CD4-positive, alpha-beta T cell treated with Interferon gamma for 1 hour (primary cell): ENCODE measurements at regions not wholly inside any gene's neighbourhood (a gene's known extent, or its start where the extent isn't known, plus 50 kb on each side); places are given as distances from the start of the nearest gene placed in this dataset.
A peak's percentile ranks its signal among the peaks of the same experiment; 100 is the strongest.

Source experiments
- DNase-seq: peaks from one replicate; pipeline ENCODE4 v3.0.0-alpha.2; 2020

DNA sequence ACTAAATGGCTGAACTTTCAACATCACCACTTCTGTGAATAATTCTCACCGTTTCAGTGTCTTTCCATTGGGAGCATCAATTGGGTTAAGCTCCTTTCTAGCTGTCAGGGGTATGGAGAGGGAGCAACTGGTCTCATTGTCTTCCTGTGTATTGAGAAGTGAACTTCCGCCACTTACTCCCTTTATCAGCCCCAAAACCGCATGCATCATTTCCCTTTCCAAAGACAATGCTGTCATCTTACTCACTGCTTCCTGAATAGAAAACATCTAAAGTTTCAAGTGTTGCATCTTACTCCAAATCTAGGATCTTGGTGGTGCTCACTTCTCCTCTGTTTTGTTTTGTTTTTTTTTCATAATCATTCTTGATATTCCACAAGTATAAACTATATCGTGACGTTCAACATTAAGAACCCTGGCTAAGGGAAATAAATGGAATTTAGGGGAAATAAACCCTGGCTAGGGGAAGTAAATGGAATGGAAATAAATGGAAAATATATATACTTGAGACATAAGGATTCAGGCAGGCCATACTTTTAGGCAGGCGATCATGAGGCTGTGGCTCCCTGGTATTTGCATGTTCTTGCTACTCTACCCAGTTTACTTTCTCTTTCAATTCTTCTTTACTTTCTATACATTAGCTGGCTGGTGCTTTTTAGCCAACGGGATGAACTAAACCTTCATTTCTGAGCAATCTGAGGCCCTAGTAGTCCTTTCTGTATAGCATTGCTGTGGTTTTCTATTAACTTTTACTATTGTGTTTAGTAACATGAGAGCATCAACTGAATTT is 371.9 kb downstream of the BMPER start:
- DNase-seq = no peak

DNA sequence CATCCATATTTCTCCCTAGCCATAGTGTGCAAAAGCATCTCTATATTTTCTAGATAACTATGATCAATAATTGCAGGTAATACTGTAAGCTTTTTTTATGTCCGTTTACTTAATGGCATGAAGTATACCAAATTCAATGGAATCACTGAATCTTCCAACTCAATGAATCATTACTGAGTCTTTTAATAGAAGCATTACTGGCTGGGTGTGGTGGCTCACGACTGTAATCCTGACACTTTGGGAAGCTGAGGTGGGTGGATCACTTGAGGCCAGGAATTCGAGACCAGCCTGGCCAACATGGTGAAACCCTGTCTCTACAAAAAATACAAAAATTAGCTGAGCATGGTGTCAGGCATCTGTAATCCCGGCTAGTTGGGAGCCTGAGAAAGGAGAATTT is 372.5 kb downstream of the BMPER start:
- DNase-seq = no peak

DNA sequence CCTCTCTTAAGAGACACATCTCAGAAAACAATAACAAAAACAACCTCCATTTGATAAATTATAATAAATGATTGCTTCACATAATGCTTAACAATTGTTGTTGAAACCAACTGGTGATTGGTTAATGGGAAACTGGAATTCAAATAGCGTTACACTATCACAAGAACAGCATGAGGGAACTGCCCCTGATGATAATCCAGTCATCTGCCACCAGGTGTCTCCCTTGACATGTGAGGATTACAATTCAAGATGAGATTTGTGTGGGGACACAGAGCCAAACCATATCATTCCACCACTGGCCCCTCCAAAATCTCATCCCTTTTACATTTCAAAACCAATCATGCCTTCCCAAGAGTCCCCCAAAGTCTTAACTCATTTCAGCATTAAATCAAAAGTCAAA is 375.9 kb downstream of the BMPER start:
- DNase-seq = no peak

DNA sequence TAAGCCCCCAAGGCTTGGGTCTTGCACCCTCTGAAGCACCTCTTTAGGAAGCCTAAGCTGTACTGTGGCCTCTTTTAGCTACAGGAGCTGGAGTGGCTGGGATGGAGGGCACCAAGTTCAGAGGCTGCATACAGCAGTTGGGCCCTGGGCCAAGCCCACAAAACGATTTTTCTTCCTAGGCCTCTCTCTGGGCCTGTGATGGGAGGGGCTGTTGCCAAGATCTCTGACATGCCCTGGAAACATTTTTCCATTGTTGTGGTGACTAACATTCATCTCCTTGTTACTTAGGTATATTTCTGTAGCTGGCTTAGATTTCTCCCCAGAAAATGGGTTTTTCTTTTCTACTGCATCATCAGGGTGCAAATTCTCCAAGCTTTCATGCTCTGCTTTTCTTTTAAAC is 375.7 kb upstream of the NPSR1 start:
- DNase-seq = no peak

DNA sequence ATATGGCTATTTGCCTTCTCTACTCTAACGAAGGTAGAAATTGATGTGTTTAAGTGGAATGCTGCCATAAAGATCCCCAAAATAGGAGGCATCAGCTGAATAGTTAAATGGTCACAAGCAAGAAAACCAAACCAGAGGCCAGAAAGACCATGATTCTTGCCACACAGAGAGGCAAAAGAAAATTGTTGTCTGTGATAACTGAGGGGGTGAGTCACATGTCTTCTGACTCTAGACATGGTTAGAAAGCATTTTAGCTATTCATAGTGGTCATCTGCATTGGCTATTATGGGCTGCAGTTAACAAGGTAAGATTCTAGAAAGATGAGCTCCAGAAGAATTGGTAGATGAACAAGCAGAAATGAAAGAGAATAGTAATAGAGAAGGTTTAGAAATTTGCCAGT is 361.4 kb upstream of the NPSR1 start:
- no peak for DNase-seq

DNA sequence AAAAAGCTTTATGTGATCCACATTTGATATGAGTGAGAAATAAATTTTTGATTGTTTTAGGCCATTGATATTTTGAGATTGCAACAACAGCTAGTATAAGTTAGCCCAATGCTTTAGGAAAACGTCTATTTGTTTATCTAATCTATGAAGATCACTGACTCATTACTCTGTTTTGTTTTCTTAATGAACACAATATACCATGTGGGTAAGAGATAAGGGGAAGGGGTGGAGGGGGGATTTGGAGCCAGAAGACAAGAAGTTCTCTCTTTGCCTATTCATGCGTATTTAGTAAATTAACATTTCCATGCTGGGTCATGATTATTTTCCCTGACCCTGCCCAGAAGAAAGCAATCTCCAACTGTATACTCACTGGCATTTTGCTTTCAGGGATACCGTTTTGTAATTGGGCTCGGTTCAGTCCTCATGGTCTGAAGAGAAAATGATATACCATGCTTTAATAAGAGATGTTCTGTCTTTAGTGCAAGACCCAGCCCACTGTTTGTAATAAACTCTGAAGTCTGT is 359.5 kb upstream of the NPSR1 start:
- DNase-seq = no peak

DNA sequence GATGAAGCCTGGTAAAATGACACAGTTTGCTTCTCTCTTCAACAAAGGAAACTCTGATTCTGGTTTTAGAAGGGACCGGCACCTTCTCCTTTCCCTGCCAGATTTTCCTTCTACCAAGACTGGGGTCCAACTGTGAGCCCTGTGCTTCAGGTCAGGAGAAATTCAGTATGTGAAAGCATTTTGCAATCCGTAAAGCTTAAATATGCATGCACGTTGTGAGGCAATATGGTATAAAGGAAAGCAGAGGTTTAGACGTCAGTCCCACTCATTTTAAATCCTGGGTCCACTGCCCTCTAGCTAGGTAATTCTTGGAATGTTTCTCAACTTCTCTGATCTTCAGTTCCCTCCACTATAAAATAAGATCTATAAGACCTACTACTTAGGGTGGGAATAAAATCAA is 359.0 kb upstream of the NPSR1 start:
- no peak for DNase-seq

DNA sequence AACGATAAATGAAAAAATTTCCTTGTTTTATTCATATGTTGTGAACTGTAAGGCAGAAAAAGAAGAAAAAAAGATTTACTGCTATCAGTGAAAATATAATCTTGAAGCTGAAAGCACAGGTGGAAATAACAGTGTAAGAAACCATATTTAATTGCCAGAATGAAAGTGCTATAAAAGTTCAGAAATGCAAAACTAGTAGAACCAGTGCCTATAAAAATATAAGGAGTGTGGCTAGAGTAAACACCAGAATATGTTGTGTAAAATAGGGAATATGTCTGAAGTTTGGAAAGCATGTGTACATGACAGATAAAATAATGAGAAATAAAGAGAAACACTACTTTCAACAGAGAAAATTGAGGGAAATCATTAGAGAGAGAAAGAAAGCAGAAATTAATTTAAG is 350.5 kb upstream of the NPSR1 start:
- DNase-seq = no peak

DNA sequence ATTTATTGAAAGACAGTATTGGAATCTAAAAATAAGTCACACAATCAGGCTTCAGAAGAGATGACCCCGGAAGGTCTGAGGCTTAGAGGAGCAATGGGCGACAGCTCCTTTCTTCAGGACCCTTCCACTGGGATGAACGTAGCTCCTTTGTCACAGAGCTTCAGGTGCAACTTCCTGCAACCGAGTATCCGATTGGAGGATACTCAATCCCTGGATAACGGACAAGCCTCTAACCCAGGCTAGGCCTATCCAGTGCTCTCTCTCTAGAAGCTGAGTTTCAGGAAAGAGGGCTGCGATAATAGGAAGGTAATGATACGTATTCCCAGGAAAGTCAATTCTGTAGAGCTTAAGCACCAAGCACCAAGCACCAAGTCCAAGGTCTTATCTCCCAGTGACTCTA is 349.4 kb upstream of the NPSR1 start:
- DNase-seq = no peak

DNA sequence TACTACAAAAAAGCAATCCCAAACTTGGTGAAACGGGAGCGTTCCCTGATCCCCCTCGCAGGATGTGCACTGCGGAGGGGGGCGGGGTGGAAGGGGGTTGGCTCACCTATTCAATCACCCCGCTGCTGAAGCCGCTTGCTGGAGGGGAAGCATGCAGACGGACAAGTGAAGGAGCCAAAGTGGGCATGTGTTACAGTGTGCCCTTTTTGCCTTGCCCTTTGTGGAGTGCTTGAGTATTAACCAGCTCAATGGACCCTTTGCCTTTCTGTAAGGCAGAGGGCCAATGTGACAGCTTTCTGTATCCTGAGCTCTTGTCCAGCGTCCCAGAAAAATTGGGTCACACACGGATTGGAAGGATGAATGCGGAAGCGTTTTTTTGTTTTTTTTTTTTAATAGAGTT is 348.9 kb upstream of the NPSR1 start:
- DNase-seq = no peak

DNA sequence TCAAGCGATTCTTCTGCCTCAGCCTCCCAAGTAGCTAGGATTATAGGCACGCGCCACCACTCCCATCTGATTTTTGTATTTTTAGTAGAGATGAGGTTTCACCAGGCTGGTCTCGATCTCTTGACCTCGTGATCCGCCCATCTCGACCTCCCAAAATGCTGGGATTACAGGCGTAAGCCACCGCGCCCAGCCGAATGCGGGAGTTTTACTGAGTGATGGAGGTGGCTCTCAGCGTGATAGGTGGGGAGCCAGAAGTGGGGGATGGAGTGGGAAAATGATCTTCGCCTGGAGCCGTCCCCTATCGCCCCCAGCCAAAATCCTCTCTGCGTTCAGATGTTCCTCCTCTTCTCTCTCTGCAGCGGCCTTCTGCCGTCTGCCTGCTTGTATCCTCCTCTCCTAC is 348.4 kb upstream of the NPSR1 start:
- DNase-seq = no peak

DNA sequence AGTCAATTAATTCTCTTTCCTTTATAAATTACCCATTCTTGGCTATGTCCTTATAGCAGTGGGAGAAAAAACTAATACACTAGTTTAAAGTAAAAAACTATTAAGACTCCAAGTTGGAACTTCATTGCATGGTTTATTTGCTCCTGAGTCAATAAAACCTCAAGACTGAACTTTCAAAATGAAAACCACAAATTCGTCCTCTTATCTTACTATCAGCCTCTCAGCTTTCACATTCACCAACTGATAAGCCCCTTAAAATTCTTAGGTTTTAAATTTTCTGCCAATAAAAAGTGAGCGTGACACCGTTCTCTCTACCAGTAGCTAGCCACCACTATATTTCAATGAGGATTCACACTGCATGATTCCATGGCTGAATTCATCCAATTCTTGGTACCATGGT is 346.4 kb upstream of the NPSR1 start:
- no peak for DNase-seq

DNA sequence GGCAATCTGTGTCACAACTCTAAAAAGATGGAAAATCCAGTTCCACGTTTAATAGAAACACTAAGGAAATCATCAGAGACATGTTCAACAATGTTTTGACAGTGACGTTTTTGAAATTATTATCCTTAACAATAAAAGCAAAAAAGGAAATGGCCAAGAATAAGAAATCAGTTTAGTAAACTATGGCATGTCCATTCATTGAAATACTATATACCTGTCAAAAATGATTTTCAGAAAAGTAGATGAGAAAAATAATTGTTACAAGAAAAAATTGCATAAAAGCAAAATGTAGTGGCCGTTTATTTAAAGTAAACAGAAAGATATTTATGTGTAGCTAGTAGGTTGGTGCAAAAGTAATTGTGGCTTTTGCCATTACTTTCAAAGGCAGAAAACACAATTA is 345.4 kb upstream of the NPSR1 start:
- DNase-seq = no peak

DNA sequence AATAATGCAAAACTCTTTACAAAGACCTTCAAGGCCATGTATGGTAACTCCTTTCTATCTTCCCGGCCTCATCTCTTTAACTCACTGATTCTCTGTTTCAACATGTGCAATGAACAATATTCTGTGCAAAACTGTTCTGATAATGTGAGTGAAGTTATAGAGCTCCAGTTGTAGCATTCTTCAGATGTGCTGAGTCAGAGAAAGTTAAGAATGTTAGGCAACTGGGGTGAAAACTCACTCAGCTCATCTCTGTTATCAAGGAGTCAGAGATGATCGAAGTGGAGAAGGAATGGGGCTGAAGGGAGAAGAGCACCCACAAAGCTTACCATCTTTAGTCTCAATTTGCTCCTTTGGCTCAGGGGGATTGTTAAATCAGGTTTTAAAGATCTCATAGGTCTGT is 344.7 kb upstream of the NPSR1 start:
- no peak for DNase-seq

DNA sequence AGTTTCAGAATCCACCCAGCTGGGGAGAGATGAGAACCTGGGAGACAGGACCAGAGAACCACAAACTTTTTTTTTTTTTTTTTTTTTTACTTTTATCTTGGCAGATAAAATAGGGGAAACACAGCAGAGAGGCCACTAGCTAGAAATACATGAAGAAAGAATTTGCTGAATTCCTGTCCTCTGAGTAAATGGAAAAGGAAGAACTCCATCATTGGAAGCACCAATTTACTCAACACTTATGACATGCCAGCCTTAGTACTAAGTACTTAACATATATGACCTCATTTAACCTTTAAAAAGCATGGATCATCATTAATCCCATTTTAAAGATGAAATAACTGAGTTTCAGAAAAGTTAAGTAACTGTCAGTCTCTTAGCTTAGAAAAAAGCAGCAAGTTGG is 343.0 kb upstream of the NPSR1 start:
- no peak for DNase-seq

DNA sequence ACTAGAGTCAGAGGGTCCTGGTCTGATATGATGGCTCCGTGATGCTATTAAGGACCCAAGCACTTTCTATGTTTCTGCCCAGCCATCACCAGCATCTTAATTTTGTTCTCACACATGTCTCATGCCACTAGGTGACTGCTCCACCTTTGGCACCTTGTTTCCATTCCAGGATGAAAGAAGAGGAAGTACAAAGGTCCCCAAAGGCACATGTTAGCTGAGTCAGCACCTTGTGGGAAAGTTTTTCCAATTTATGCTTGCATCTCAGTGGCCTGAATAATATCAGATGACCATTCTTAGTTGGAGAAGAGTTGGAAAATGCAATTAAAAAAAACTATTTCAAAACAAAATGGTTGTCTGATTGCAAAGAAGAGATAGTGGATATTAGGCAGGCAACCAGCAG is 341.0 kb upstream of the NPSR1 start:
- DNase-seq = no peak

DNA sequence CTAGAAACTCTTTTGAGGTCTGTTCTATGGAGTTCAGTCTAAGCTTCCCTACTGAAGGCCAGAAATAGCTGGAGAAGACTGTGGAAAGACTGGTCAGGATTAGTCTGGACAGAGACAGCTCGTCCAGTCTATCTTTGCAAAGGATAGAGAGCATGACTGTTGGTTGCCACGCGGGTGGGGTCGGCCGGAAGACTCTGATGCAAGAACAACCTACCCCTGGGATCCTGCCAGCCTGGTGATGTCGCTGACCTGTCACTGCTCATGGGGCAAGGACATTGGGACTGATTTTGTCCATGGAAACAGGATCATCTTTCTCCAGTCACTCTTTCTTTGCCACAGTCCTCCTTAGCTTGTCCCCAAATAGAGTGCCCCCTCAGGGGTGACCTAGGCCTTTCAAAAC is 337.6 kb upstream of the NPSR1 start:
- DNase-seq = no peak

DNA sequence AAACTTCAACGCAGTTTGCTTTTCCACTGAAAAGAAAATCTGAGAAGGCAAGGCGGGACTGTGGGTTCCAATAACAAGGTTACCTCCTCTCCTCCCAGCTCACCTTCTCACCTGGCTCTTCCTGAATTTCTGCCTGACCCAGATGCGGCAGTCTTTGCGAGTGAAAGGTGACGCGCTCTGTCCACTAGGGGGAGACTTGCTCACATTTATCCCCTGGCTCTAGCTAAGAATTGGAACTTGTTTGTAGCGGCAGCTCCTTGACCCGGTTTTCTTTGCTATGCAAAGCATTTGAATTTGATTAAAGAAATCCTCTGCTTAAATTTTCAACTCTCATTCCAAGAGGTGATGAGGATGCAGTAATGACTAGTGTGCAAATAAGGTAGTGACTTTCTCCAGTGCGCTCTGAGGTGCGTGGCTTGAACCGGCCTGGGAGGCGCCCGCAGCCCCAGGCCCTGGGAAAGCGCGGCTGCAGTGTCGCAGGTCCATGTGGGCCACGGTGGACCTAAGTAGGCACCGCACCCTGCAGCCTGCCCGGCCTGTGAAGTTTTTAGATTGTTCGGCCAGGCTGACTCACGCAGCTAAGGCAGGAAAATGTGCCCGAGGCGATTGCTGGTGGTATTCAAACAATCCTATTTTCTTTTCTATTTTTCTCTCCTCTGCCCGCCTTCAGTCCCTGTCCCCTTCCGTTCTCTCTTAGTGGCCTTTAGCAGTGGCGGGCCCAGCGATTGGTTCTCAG is 336.9 kb upstream of the NPSR1 start:
- peak; percentile 4 for DNase-seq

DNA sequence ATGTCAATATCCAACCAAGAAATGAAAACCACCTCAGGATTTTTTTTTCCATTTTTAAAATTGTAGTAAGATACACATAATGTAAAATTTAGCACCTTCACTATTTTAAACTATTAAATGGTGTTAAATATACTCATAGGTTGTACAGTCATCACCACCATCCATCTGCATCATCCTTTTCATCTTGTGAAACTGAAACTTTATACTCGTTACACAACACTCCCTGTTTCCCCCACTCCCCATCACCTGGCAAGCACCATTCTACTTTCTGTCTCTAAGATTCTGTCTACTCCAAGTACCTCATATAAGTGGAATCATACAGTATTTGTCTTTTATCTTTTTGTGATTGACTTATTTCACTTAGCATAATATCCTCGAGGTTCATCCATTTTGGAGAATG is 335.2 kb upstream of the NPSR1 start:
- no peak for DNase-seq

DNA sequence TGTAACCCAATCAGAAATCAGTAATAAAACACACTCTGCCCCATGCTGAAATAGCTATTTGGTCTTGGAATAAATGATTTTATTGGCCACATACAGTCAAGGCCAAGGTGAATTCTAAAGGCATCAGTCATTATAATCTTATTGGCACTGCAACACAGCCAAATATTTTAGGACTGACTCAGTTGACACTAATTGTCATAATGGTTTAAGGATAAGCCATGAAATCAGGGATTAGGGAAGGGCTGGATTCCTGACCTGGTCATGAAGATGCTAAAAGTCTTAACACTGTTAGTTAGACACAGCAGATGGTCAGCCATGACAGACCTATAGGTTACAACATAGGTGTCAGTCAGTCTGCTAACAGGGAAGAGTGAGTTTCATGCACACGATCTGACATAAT is 330.3 kb upstream of the NPSR1 start:
- DNase-seq = no peak

DNA sequence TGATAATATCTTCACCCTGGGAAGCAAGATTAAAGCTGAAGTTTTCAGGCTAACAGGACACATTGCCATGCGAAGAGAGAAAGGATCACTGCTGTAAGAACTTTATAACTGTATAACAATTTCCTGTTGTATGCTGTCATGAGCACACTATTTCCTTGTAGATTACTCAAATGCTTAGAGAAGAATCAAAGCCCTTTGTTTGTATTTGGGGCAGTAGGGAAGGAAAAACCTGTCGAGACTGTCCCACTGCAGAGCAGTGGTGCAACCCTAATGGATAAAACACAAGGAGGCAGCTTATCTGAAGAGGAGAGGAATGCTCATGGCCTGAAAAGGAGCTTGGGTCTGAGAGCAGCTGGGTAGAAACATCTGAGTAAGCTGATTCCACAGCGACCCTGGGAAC is 327.7 kb upstream of the NPSR1 start:
- DNase-seq = no peak

DNA sequence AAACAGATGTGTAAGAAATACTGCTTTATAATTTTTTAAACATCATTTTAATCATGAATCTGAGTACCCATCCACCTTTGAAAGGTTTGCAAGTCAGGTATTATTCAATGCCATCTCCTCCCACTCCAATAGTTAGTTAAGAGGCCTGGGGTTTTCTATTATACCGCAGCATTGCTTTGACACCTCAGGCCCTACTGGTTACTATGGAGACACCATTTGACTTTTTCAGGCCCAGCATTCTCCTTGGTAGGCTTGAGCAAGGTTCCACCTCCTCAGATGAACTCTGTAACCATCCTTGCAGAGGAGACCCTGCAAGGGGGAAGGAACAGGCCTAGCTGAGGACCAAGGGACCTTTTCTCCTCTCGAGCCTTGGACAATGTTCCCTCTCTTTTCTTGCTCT is 326.9 kb upstream of the NPSR1 start:
- DNase-seq = no peak

DNA sequence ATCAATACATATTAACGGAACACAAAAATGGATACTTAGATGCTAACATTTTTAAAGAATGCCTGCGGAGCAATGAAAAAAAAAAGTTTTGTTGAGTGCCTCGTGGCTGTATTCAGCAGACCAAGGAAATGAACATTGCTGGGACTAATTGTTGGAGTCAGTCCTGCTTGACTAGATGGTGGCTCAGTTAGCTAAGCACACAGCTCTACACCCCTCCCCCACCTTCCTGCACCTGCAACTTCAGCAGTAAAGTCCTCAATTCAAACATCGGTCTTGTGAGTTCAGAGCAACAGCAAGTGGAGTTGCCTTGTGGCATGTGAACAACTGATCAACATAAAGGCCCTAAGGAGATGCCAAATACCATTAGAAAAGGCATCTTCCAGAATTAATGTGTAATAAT is 326.0 kb upstream of the NPSR1 start:
- no peak for DNase-seq

DNA sequence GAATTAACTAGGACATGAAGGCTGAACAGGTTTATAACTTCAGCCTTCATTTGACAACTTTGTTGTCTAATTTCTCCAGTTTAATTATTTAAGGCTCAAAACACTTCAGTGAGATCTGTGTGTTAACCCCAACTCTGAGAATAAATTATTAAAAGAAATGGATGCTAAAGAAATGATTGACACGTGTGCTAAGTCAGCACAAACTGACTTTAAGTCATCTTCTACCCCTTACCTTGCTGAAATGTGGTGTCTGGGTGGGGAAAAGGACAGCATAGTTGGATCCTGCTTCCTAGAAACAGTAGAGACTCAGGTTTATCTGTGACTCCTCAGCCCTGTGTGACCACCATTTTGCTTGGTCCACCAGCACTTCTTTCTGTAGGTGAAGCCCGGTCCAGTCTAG is 324.8 kb upstream of the NPSR1 start:
- DNase-seq = no peak

DNA sequence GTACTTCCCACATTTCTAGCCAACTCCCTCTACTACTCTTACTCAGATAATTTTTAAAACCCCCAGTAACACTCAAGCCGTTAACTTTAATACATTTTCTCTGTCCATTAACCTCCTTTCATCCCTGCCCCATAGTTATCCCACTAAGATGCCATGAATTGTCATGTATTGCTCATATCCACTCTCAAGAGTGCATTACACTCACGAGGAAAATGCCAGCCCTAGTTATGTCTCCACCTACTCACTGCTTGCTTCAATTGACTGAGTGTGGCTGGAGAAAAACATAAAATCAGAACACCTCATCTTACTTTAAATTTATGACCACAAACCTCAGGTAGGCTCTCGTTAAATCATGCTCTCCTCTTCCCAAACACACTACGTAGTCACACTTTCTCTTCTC is 324.1 kb upstream of the NPSR1 start:
- DNase-seq = no peak
